H1 (cell line): ENCODE measurements at regions not wholly inside any gene's neighbourhood (a gene's known extent, or its start where the extent isn't known, plus 50 kb on each side); places are given as distances from the start of the nearest gene placed in this dataset.

ENCODE experiments used
- CTCF ChIA-PET: fragments of 300-600 bp; sonication (Branson Sonifier 250); formaldehyde crosslinking; loops from one replicate; lab custom pipeline; 2021; ENCODE audit not compliant: partially characterized antibody; lab: Charles Lee
- POLR2A ChIA-PET: fragments of 300-600 bp; sonication (Branson Sonifier 250); formaldehyde crosslinking; loops from one replicate; lab custom pipeline; 2021; ENCODE audit warnings: inconsistent platforms; ENCODE audit not compliant: partially characterized antibody; lab: Charles Lee
- DNase-seq, 2 experiments: peaks; one replicate each; pipeline versions ENCODE4 v3.0.0 to v3.0.0-alpha.2; 2010 to 2022; ENCODE audit warnings: low spot score in 2 of 2, low read depth in 1 of 2, mixed read lengths in 1 of 2
- FAIRE-seq: peaks from 2 replicates; lab custom pipeline; 2011; peaks lifted over from hg19 to GRCh38; lab: Jason Lieb, UNC
- H2AFZ ChIP-seq: 2 replicates; pipeline ENCODE4 v1.8.1; 2012; ENCODE audit warnings: low read length, inconsistent platforms
- H2AK5ac ChIP-seq: 2 replicates; pipeline ENCODE4 v1.6.1; 2013; ENCODE audit warnings: low read depth, low read length
- H2BK120ac ChIP-seq: replicated peaks from 2 replicates; pipeline ENCODE3; 2013; ENCODE audit warnings: low read depth, low read length, inconsistent platforms
- H2BK12ac ChIP-seq: 2 replicates; pipeline ENCODE4 v1.6.1; 2013; ENCODE audit warnings: low read depth, low read length
- H2BK15ac ChIP-seq: 2 replicates; pipeline ENCODE4 v1.6.1; 2013; ENCODE audit warnings: low read length
- H2BK20ac ChIP-seq: 2 replicates; pipeline ENCODE4 v1.6.1; 2013; ENCODE audit warnings: low read length
- H2BK5ac ChIP-seq: 2 replicates; pipeline ENCODE4 v1.6.1; 2013; ENCODE audit warnings: low read depth, low read length
- H3K14ac ChIP-seq: 2 replicates; pipeline ENCODE4 v1.6.1; 2013; ENCODE audit warnings: inconsistent platforms; ENCODE audit not compliant: insufficient read length
- H3K18ac ChIP-seq: 2 replicates; pipeline ENCODE4 v1.6.1; 2013; ENCODE audit warnings: low read length; ENCODE audit errors: extremely low read depth
- H3K23ac ChIP-seq: 2 replicates; pipeline ENCODE4 v1.6.1; 2013; ENCODE audit warnings: inconsistent platforms; ENCODE audit not compliant: insufficient read length
- H3K23me2 ChIP-seq: 2 replicates; pipeline ENCODE4 v1.6.1; 2013; ENCODE audit warnings: low read depth, low read length
- H3K27ac ChIP-seq: 2 replicates; pipeline ENCODE4 v1.6.1; 2011; ENCODE audit warnings: low read depth, low read length, inconsistent platforms
- H3K27me3 ChIP-seq, 4 experiments: replicated peaks in 1 of 4; 1 replicate in 1 of 4; 2 replicates in 3 of 4; pipeline versions ENCODE4 v1.6.1 to v1.8.1; 2011 to 2013; ENCODE audit warnings: low read length in 3 of 4, mild to moderate bottlenecking in 3 of 4, inconsistent platforms in 2 of 4, mixed read lengths in 2 of 4, moderate library complexity in 1 of 4; ENCODE audit not compliant: control insufficient read depth in 3 of 4, insufficient read depth in 3 of 4; ENCODE audit errors: extremely low read depth in 1 of 4
- H3K36me3 ChIP-seq, 4 experiments: 2 replicates each; pipeline versions ENCODE4 v1.6.1 to v1.8.1; 2011 to 2013; ENCODE audit warnings: mild to moderate bottlenecking in 4 of 4, low read length in 3 of 4, moderate library complexity in 2 of 4, control low read depth in 1 of 4, inconsistent platforms in 1 of 4; ENCODE audit not compliant: insufficient read depth in 4 of 4, control insufficient read depth in 2 of 4
- H3K4ac ChIP-seq: replicated peaks from 2 replicates; pipeline ENCODE3; 2013; ENCODE audit warnings: low read length, low read depth, mixed read lengths, inconsistent platforms; ENCODE audit not compliant: insufficient read length
- H3K4me1 ChIP-seq, 4 experiments: replicated peaks in 1 of 4; 1 replicate in 1 of 4; 2 replicates in 3 of 4; pipeline versions ENCODE4 v1.6.1 to v1.8.1; 2011 to 2013; ENCODE audit warnings: low read length in 3 of 4, inconsistent platforms in 2 of 4, mixed read lengths in 1 of 4; ENCODE audit not compliant: insufficient read depth in 4 of 4, control insufficient read depth in 3 of 4
- H3K4me2 ChIP-seq, 2 experiments: 2 replicates each; pipeline versions ENCODE4 v1.6.1 to v1.8.1; 2011 to 2013; ENCODE audit warnings: low read depth in 2 of 2, low read length in 2 of 2, control low read depth in 1 of 2, inconsistent platforms in 1 of 2, mild to moderate bottlenecking in 1 of 2; ENCODE audit not compliant: insufficient read depth in 1 of 2
- H3K4me3 ChIP-seq, 4 experiments: fragments of 200-600, 300-600 bp in 1 of 4; sonication (generic), shearing (Covaris generic), sonication (Bioruptor Twin) in 1 of 4; 2 replicates each; pipeline versions ENCODE4 v1.5.1 to v1.8.1; 2011 to 2016; ENCODE audit warnings: low read length in 4 of 4, low read depth in 3 of 4, control low read depth in 2 of 4, inconsistent platforms in 2 of 4, mild to moderate bottlenecking in 2 of 4, mixed read lengths in 1 of 4, moderate library complexity in 1 of 4; ENCODE audit not compliant: insufficient read depth in 2 of 4; ENCODE audit errors: extremely low read depth in 1 of 4
- H3K56ac ChIP-seq: replicated peaks from 2 replicates; pipeline ENCODE3; 2013; ENCODE audit warnings: low read depth, mild to moderate bottlenecking, mixed read lengths, low read length, inconsistent platforms; ENCODE audit not compliant: insufficient read length
- H3K79me1 ChIP-seq: 2 replicates; pipeline ENCODE4 v1.6.1; 2013; ENCODE audit warnings: low read depth, low read length, control low read depth
- H3K79me2 ChIP-seq, 2 experiments: 2 replicates each; pipeline versions ENCODE4 v1.6.1 to v1.8.1; 2012 to 2013; ENCODE audit warnings: low read length in 2 of 2, mild to moderate bottlenecking in 2 of 2, inconsistent platforms in 1 of 2; ENCODE audit not compliant: insufficient read depth in 2 of 2, control insufficient read depth in 1 of 2
- H3K9ac ChIP-seq, 4 experiments: replicated peaks in 1 of 4; 1 replicate in 1 of 4; 2 replicates in 3 of 4; pipeline versions ENCODE4 v1.6.1 to v1.8.1; 2011 to 2013; ENCODE audit warnings: low read depth in 3 of 4, low read length in 3 of 4, control low read depth in 2 of 4, mild to moderate bottlenecking in 2 of 4, moderate library complexity in 2 of 4, inconsistent platforms in 1 of 4; ENCODE audit errors: extremely low read depth in 1 of 4
- H3K9me3 ChIP-seq, 2 experiments: 2 replicates each; pipeline versions ENCODE4 v1.6.1 to v1.8.1; 2012 to 2013; ENCODE audit warnings: mild to moderate bottlenecking in 2 of 2, moderate library complexity in 2 of 2, control low read depth in 1 of 2, inconsistent platforms in 1 of 2, low read depth in 1 of 2, low read length in 1 of 2, mixed read lengths in 1 of 2; ENCODE audit not compliant: insufficient read depth in 2 of 2
- H4K20me1 ChIP-seq, 2 experiments: replicated peaks in 1 of 2; 2 replicates each; pipeline versions ENCODE3 to v1.8.1; 2011 to 2013; ENCODE audit warnings: inconsistent platforms in 2 of 2, low read length in 2 of 2, mild to moderate bottlenecking in 1 of 2; ENCODE audit not compliant: insufficient read depth in 2 of 2, control insufficient read depth in 1 of 2
- H4K5ac ChIP-seq: 2 replicates; pipeline ENCODE4 v1.6.1; 2013; ENCODE audit warnings: low read length, low read depth, mixed read lengths, inconsistent platforms; ENCODE audit not compliant: insufficient read length
- H4K8ac ChIP-seq: 2 replicates; pipeline ENCODE4 v1.8.0; 2013; ENCODE audit warnings: mild to moderate bottlenecking, moderate library complexity, low read length, inconsistent platforms; ENCODE audit not compliant: insufficient read depth; ENCODE audit errors: extremely low read depth
- H4K91ac ChIP-seq: replicated peaks from 2 replicates; pipeline ENCODE3; 2013; ENCODE audit warnings: low read length, mixed read lengths, inconsistent platforms; ENCODE audit not compliant: insufficient read length
- EP300 ChIP-seq, 2 experiments: IDR thresholded peaks; 1 replicate in 1 of 2; 2 replicates in 1 of 2; pipeline ENCODE4 v1.6.1; 2011 to 2012; ENCODE audit warnings: low read depth in 2 of 2, low read length in 2 of 2, mild to moderate bottlenecking in 2 of 2, borderline replicate concordance in 1 of 2, inconsistent platforms in 1 of 2, moderate library complexity in 1 of 2
- SRF ChIP-seq: IDR thresholded peaks from 2 replicates; pipeline ENCODE4 v1.6.1; 2011; ENCODE audit warnings: mild to moderate bottlenecking, low read depth, low read length, moderate library complexity
- WGBS, 2 experiments: shearing (Covaris generic) in 1 of 2; methylation state at CpG; one replicate each; pipeline versions ENCODE4 v1.1.6 to v1.1.7; 2013 to 2015; ENCODE audit warnings: low lambda C conversion rate in 2 of 2, mixed read lengths in 2 of 2, inconsistent platforms in 1 of 2, low coverage in 1 of 2, missing lambda C conversion rate in 1 of 2; ENCODE audit not compliant: insufficient replicate concordance in 2 of 2, insufficient coverage in 1 of 2, insufficient read length in 1 of 2; ENCODE audit errors: extremely low coverage in 1 of 2, missing lambda C conversion rate in 1 of 2; 5-methylcytosine and 5-hydroxymethylcytosine counted together

- H3K27ac ChIP-seq, result no peak overlapping the region
- no peak for FAIRE-seq
- H2BK5ac ChIP-seq, result no peak overlapping the region
Observed at GRCh38 chr7:91566402-91566732, 302.1 kb downstream of the FZD1 start.

More at GRCh38 chr7:91566402-91566732, 302.1 kb downstream of the FZD1 start:
- Histone ChIP-seq H3K27me3 (no peaks in the 10 kb centered on the region), H3K4ac (no peak overlapping the region), H2BK15ac (no peak overlapping the region), H4K8ac (no peak overlapping the region), H2AFZ (no peak overlapping the region), H3K56ac (no peak overlapping the region), H3K36me3 (no peaks in the 10 kb centered on the region), H3K14ac (no peak overlapping the region), H2BK120ac (no peak overlapping the region), H3K9me3 (no peaks in the 10 kb centered on the region), H3K23me2 (no peaks in the 10 kb centered on the region; the same call in none of the 2 replicates), H3K9ac (no peak overlapping the region), H3K79me2 (no peaks in the 10 kb centered on the region), H3K23ac (no peak overlapping the region), H3K79me1 (no peaks in the 10 kb centered on the region), H4K5ac (no peak overlapping the region), H4K91ac (no peak overlapping the region), H2BK12ac (no peak overlapping the region), H4K20me1 (no peaks in the 10 kb centered on the region), H3K4me2 (no peak overlapping the region), H2AK5ac (no peak overlapping the region), H3K18ac (no peak overlapping the region), H2BK20ac (no peak overlapping the region), H3K4me1 (no peaks in the 10 kb centered on the region; a peak in 2 of 7 replicates), H3K4me3 (no peak overlapping the region)
- no peak for DNase-seq
- no peak for TF ChIP-seq EP300 (IDR thresholded peaks at IDR 0.05; ENCODE audit: borderline replicate concordance in 1 of 2, low read depth in 2 of 2, low read length in 2 of 2)
- no peak for TF ChIP-seq SRF
- POLR2A ChIA-PET, result interaction anchor here (1.2 kb wide), 1 partner anchor 30 kb away, joined by 3 read pairs; no protein-coding TSS in a partner anchor
- CTCF ChIA-PET, result no interaction called here
- 87% methylated on average over 3 of the region's 3 CpGs; no CpG with 5 or more reads in 1 of the 2 experiments for WGBS, 2 experiments
